NCI-H2196 (cell line): ENCODE measurements at regions not wholly inside any gene's neighbourhood (a gene's known extent, or its start where the extent isn't known, plus 50 kb on each side); places are given as distances from the start of the nearest gene placed in this dataset.
"Not testable (repeated sequence)": the region's sequence is repeated elsewhere in the genome, so short reads cannot be mapped to it uniquely, and the experiment has no call there.

Experiments used
- DNase-seq: peaks from one replicate; lab custom pipeline; 2025; ENCODE audit not compliant: unreplicated experiment; lab: John Stamatoyannopoulos, UW

DNA sequence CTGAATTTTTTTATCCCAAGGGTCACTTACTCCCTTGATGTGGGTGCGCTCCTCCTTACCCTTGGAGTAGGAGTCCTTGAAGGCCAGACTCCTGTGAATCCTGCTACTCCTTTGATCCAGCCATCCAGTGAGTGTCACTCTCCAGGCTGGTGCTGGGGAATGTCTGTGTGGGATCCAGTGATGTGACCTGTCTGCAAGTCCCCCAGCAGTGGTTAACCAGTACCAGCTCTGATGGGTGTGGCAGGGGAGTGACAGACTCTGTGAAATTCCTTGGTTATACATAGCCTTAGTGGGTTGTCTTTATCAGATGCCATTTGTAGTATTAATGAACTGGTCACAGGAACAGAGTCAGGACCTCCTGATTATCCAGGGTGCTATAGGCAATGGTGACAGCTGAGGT lies 409.5 kb upstream of the LMO3 start:
- DNase-seq, result no peak

DNA sequence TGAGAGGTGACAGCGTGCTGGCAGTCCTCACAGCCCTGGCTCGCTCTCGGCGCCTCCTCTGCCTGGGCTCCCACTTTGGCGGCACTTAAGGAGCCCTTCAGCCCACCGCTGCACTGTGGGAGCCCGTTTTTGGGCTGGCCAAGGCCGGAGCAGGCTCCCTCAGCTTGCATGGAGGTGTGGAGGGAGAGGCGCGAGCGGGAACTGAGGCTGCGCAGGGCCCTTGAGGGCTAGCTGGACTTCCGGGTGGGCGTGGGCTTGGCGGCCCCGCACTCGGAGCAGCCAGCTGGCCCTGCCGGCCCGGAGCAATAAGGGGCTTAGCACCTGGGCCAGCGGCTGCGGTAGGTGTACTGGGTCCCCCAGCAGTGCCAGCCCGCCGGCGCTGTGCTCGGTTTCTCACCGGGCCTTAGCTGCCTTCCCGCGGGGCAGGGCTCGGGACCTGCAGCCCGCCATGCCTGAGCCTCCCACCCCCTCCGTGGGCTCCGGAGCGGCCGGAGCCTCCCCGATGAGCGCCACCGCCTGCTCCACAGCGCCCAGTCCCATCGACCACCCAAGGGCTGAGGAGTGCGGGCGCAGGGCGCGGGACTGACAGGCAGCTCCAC lies 401.6 kb upstream of the LMO3 start:
- DNase-seq, result not testable (repeated sequence)

DNA sequence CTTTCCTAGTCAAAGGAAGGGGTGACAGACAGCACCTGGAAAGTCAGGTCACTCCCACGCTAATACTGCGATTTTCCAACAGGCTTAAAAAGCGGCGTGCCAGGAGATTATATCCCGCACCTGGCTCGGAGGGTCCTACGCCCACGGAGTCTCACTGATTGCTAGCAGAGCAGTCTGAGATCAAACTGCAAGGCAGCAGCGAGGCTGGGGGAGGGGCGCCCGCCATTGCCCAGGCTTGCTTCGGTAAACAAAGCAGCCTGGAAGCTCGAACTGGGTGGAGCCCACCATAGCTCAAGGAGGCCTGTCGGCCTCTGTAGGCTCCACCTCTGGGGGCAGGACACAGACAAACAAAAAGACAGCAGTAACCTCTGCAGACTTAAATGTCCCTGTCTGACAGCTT lies 392.6 kb upstream of the LMO3 start:
- DNase-seq, result not testable (repeated sequence)

DNA sequence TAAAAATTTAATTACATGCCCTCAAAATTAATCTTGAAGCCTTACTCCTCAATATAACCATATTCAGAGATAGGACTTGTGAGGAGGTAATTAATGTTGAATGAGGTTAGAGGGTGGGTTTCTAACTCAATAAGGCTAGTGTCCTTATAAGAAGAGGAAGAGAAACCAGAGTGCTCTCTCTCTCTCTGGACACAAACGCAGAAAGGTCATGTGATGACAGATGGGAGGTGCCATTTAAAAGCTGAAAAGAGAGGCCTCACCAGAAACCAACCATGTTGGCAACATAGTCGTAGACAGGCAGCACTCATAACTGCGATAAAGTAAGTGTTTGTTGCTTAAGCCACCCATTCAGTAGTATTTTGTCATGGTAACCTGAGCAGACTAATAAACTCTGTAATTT lies 378.5 kb upstream of the LMO3 start:
- no peak for DNase-seq

DNA sequence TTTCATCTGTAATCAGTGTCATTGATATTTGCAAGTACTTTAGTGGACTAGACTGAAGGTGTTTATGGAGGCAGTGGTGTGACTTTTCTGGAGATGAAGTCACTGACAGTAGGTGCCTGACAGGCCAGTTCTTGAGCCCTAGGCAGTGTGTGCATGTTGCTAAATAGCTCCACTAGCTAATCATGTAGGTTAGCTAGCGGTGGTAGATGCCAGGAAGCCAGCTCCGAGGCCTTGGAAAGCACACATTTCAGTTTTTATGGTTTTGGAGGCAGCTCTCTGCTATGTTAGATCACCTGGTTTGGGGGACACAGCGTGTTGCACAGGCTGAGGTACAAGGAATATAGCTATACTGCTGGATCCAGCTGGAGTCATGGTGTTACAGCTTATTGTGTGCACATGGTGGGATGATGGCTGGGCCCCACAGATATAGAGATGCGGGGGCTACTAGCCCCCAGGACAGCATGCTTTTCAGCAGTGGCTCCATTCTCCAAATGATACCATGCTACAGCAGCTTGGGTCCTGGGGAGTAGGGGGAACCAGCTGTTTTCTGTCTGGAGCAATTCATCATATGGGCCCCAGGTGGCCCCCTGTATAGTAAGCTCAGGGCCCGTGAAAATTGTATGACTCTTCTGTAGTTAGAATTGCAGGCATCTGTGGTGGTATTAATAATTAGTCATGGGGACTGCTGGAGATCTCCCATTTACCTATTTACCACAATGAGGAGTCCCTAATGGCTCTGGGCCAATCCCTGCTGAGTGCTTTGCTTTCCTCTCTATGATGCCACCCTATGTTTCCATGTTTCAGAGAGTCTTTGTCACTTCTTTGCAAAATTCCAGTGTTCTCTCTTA lies 367.2 kb upstream of the LMO3 start:
- DNase-seq, result no peak

DNA sequence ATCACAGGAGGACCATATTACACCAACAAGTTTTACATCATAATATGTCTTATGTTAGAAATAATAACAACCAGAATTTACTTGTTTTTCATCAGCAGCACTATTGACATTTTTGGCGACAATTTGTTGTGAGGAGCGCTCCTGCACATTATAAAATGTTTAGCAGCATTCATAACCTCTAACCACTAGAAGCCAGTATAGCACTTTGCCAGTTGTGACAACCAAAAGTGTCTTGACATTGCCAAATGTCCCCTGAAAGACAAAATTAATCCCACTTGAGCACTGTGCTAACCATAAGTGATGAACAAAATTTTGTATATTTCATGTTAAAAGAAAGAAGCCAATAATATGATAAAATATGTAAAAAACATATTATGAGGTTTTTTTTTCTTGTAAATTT lies 356.9 kb upstream of the LMO3 start:
- no peak for DNase-seq

DNA sequence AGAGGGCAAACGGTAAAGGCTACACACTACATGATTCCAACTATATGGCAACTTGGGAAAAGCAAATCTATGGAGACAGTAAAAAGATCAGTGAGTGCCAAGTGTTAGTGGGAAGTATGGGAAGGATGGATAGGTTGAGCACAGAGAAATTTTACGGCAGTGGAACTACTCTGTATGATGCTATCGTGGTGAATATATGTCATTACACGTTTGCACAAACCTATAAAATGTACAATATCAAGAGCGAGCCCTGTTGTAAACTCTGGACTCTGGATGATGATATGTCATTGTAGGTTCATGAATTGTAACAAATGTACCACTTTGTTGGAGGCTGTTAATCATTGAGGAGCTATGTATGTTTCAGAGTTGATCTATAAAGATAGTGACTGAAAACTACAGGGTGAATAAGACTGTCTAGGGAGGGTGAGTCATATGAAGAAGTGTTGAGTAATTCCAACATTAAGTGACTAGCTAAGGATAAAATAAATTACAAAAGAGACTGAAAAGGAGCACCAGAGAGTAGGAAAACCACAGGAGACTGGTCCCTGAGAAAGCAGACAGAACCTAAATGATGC lies 349.2 kb upstream of the LMO3 start:
- no peak for DNase-seq

DNA sequence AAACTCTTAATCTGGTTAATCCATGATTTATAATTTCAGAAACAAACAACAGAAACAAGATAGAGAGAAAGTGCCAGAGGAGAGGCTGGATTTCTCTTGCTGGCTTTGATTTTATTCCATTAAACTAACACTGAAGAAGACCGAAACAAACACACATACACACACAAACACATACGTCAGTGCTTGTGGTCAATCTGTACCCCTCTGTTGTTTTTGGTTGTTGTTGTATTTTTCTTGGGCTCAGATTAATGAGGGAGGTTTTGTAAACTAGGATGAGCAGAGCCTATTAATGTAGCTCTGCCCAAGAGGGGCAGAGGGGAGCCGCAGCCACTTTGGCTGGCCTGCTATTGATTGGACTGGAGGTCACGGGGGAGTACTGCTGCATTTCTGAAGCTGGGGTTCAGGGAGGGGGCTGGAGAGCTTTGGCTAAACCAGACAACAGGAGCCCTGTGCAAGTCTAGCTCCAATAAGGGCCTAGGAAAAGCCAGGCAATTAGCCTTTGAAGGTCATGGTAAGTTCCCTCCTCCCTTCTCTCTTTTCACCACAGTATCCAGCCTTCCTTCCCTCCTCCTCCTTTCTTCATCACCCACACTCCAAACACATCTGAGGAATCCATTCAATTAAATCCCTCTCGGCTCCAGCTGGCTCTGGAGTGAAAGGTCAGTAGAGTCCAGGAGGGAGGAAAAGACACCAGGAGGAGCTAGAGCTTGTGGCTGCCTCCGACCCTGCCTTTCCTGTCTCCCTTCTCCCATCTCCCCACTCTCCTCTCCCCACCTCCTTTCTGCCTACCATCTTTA lies 344.1 kb upstream of the LMO3 start:
- DNase-seq, result no peak

DNA sequence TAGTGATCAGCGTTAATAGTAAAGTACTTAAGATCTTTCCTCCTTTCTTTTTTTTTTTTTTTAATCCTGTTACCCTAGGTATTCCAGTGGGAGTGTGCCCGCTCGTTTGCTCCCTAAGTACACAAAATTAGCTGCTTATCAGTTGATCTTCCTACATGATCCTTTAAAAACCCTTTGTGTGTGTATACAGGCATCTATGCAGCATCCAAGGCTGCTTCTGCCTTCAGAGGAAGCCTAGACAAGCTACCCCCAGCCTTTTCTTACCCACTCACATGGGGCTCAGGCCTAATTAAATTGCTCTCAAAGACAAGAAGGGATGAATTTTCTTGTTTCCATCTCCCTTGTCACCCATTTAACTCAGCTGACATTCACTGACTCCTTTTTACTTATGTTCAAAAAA lies 343.4 kb upstream of the LMO3 start:
- DNase-seq, result no peak

DNA sequence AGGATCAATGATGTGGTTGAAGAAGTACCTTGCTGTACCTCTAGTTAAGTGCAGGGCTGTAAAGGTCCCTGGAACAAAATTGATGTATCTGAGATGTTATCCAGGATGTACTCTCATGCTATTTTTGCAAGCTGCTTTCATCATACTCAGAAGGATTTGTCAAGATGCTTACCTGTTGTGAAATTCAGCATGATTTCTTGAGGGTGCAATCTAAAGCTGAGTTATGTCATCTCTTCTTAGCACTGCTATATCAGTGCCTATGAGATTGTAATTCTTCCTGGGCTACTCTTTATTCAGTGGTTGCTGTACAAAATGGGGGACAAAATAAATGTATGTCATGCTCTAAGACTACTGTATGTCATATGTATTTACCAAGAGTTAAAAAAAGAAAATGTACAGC lies 340.7 kb upstream of the LMO3 start:
- no peak for DNase-seq

DNA sequence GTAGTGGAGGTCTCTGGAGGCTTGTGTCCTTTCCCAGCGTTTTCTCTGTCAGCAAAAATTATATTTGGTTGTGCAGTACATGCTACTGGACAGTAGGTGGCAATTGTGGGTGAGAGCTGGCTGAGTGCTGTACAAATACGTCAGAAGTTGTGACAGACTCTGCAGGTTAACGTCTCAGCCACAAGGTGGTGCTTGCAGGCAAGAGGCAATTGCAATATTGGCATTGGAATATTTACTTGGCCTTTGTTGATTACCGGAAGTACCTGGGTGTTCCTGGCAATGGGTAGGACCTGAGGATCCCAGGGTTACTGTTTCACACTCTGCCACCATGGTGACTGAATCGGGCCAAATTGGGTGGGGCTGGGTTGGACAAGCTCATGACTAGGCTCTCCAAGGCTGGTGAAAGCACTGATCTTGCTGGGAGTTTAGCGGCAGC lies 333.9 kb upstream of the LMO3 start:
- DNase-seq, result peak; percentile 0

DNA sequence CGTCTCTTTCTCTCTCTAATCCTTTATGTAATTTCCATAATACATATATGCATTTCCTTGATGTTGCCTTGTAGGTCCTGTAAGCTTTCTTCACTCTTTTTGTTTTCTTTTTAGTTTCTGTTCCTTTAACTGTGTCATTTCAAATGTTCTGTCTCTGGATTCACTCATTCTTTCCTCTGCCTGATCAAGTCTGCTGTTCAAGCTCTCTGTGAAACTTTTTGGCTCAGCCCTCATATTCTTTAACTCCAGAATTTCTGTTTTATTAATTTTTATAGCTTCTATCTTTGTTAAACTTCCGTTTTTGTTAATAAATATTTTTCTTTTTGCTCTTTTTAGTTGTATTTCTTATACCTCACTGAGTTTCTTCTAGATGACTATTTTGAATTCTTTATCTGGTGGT lies 321.3 kb upstream of the LMO3 start:
- no peak for DNase-seq

DNA sequence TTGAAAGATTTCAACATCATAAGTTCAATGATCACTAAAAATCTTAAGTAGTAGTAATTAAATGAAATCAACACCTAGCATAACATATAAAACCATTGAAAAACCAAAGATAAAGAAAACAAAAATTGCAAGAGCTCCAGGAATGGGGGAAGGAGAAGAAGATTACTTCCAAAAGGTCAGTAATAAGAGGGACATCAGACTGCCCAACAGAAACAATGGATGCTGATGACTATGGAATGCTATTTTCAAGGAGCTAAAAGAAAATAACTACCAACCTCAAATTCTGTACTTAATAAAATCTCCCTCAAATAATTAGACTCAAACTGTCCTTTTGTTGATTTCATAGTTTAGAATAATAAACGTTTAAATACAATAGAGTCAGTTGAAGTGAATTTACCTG lies 314.5 kb upstream of the LMO3 start:
- DNase-seq, result no peak

DNA sequence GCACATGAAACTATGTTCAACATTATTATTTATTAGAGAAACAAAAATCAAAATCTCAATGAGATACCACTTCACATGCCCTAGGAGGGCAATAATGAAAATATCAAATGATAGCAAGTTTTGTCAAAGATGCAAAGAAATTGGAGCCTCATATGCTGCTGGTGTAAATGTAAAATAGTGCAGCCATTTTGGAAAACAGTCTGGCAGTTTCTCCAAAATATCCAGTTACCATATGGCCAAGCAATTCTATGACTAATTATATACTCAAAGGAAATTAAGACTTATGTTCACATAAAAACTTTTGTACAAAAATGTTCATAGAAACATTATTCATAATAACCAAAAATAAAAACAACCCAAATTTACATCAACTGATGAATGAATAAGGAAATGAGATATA lies 313.6 kb upstream of the LMO3 start:
- no peak for DNase-seq

DNA sequence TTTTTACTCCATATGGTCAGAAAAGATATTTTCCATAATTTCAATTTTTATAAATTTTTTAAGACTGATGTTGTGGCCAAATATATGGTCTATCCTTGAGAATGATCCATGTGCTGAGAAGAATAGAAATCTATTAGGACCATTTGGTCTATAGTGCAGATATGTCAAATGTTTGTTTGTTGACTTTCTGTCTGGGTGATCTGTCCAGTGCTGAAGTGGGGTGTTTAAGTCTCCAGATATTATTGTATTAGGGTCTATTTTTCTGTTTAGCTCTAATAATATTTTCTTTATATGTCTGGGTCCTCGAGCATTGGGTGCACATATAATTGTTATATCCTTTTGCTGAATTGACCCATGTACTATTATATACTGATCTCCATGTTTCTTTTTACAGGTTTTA lies 308.9 kb upstream of the LMO3 start:
- no peak for DNase-seq

DNA sequence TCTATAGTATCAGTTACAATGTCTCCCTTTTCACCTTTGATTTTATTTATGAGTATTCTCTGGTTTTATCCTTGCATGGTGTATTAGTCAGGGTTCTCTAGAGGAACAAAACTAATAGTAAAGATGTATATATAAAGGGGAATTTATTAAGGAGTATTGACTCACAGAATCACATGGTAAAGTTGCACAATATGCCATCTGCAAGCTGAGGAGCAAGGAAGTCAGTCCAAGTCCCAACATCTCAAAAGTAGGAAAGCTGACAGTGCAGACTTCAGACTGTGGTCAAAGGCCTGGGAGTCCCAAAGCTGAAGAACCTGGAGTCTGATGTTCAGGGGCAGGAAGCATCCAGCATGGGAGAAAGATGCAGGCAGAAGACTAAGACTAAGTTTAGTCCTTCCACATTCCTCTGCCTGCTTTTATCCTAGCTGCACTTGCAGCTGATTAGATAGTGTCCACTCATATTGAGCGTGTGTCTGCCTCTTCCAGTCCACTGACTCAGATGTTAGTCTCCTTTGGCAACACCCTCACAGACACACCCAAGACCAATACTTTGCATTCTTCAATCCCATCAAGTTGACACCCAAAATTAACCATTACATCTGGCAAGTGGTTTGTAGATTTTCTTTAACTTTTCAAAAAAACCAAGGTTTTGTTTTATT lies 308.0 kb upstream of the LMO3 start:
- DNase-seq, result no peak

DNA sequence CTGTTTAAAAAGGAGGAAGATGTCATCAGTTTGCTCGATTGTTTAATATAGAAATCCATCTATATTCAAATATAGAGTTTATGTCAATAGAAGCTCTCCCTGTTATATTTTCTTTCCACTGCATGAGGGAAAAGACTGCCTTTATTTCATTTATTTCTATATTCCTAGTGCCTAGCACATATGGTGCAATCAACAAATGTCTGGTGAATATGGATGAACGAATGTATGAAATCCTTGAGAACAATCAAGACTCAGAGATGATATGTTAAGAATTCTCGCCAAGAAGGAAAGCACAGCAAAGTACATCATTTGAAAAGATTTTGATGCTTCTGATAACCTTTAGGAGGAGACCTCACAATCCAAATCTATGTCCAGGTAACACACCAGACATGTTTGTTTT lies 296.0 kb upstream of the LMO3 start:
- DNase-seq, result no peak

DNA sequence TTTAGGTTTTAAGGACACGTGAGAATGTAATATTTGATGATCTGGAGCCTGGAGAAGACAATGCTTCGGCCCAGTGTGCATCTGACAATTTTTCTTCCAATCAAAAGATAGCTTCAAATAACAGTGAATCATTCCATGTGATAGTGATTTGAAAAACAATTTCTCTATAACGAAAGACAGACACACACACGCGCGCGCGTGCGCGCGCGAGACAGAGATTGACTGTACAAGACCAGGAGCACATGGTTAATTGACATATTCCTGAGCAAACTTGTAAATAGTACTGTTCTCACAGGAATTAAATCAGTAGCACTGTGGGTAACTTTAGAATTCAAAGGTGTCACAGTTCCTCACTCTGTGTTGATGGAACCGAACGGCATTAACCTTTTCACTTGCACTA lies 287.5 kb upstream of the LMO3 start:
- no peak for DNase-seq

DNA sequence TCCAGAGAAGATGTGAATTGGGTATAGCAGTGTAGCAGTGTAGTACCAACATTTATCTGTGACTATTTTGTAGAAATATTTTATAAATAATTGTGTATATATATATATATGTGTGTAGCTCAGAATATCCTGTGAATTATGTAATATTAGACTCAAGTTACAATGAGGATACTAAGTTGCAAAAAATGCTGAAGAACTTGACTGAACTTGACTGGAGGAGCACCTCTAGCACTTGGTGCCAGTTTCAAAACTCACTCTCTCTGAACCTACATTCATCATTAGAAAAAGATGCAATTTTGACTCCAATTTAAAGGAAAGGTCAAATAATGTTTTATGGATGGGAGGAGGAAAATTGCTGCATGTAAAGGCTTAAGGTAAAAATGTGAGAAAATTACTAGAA lies 285.7 kb upstream of the LMO3 start:
- no peak for DNase-seq

DNA sequence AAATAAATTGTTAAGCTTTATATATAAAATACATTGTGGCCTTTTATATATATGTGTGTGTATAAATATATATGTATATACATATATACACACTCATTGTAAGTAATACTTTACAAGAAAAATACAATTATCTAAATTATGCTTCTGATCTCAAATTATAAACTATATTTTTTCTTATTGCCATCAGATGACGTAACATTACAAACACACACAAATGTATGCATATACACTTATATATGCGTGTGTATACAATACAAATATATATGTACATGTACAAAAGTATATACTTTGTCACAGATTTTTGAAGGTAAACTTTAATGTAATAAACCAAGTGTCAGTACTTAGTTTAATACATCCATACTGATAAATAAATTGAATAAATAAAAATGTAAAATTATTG lies 278.9 kb upstream of the LMO3 start:
- DNase-seq, result no peak

DNA sequence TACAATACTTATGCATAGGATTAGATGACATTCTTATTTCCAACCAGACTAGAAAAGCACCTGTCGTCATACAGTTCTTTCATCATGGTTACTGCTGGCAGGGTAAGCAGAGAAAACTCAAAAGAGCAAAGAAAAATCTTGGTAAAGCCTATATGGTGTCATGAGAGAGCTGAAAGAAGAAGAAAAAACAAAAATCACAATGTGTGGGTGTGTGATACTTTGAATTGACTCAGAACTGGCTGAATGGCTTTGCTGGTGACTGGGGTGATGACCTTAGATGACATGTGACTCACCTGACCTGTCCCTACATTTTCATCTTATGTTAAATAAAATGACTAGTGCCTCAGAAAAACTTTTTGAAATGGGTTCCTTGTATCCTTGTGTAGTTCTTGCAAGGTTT lies 278.1 kb upstream of the LMO3 start:
- DNase-seq, result no peak
